ENCODE measurements at regions not wholly inside any gene's neighbourhood (a gene's known extent, or its start where the extent isn't known, plus 50 kb on each side); places are given as distances from the start of the nearest gene placed in this dataset.

- no peak for DNase-seq (ENCODE audit: low spot score)
Observed at GRCh38 chr20:4070323-4071177, 55.2 kb upstream of the RNF24 start.

- no peak for DNase-seq (ENCODE audit: low spot score)
Observed at GRCh38 chr20:4069751-4070150, 54.4 kb upstream of the RNF24 start.

- no peak for DNase-seq (ENCODE audit: low spot score)
Observed at GRCh38 chr20:4068708-4069107, 53.4 kb upstream of the RNF24 start.

GRCh38 chr20:4067600-4068261, 52.4 kb upstream of the RNF24 start:
- DNase-seq (ENCODE audit: low spot score) = no peak

GRCh38 chr20:4066551-4066950, 51.2 kb upstream of the RNF24 start:
- no peak for DNase-seq (ENCODE audit: low spot score)

GRCh38 chr20:4065391-4065844, 50.1 kb upstream of the RNF24 start:
- no peak for DNase-seq (ENCODE audit: low spot score)

Measured in mucosa of gallbladder (tissue), 1 donor.